ENCODE measurements at regions not wholly inside any gene's neighbourhood (a gene's known extent, or its start where the extent isn't known, plus 50 kb on each side); places are given as distances from the start of the nearest gene placed in this dataset.

GRCh38 chrX:78831523-78831922 lies 84.0 kb downstream of the LPAR4 start:
- Histone ChIP-seq H3K27me3 (ENCODE audit: insufficient read depth) (no peaks in the 10 kb centered on the region), H2AFZ (no peak overlapping the region), H3K4me1 (ENCODE audit: insufficient read depth) (no peaks in the 10 kb centered on the region), H4K20me1 (replicated peaks; ENCODE audit: insufficient read depth) (no peaks in the 10 kb centered on the region), H3K27ac (ENCODE audit: low read depth) (no peak overlapping the region), H3K4me2 (no peak overlapping the region), H3K4me3 (no peak overlapping the region), H3K36me3 (ENCODE audit: insufficient read depth) (no peaks in the 10 kb centered on the region), H3F3A (replicated peaks; ENCODE audit: low read depth) (no peaks in the 10 kb centered on the region), H3K79me2 (replicated peaks; ENCODE audit: insufficient read depth) (no peaks in the 10 kb centered on the region), H3K9me2 (ENCODE audit: insufficient read depth) (no peaks in the 10 kb centered on the region)
- no peak for ATAC-seq
- Mint-ChIP-seq H3K27me3 (ENCODE audit: insufficient read depth, low read depth, poor library complexity) (no peaks in the 10 kb centered on the region), H3K36me3 (ENCODE audit: low read depth) (no peaks in the 10 kb centered on the region), H3K27ac (no peak overlapping the region), H3K4me3 (no peak overlapping the region), H3K4me1 (no peaks in the 10 kb centered on the region), H3K9me3 (no peaks in the 10 kb centered on the region)
- DNase-seq (ENCODE audit: low spot score): no peak
- TF ChIP-seq ZNF462 (CRISPR knock-in tag; IDR thresholded peaks at IDR 0.05): no peak
- no peak for TF ChIP-seq CREB1 (CRISPR knock-in tag; IDR thresholded peaks at IDR 0.05; ENCODE audit: low read depth)
- no peak for TF ChIP-seq EZH2phosphoT487 (IDR thresholded peaks at IDR 0.05; ENCODE audit: unreplicated experiment)
- TF ChIP-seq STAT1 (IDR thresholded peaks at IDR 0.05; ENCODE audit: unreplicated experiment): no peak
- no peak for TF ChIP-seq JUNB (IDR thresholded peaks at IDR 0.05; ENCODE audit: unreplicated experiment)
- TF ChIP-seq EZH2 (IDR thresholded peaks at IDR 0.05; ENCODE audit: low read depth, unreplicated experiment): no peak
- no peak for TF ChIP-seq POLR2AphosphoS5 (IDR thresholded peaks at IDR 0.05; ENCODE audit: low read depth)
- no peak for TF ChIP-seq NANOG (IDR thresholded peaks at IDR 0.05; ENCODE audit: borderline replicate concordance)
- TF ChIP-seq REST (IDR thresholded peaks at IDR 0.05; ENCODE audit: unreplicated experiment): no peak
- TF ChIP-seq ETS1 (IDR thresholded peaks at IDR 0.05): no peak
- TF ChIP-seq ZNF331 (CRISPR knock-in tag; IDR thresholded peaks at IDR 0.05; ENCODE audit: low read depth): no peak
- no peak for TF ChIP-seq ZNF114 (CRISPR knock-in tag; IDR thresholded peaks at IDR 0.05)
- no peak for TF ChIP-seq CTCF (conservative IDR thresholded peaks at IDR 0.05; ENCODE audit: low read depth in 2 of 2)
